Immature natural killer cell (primary cell): ENCODE measurements at regions not wholly inside any gene's neighbourhood (a gene's known extent, or its start where the extent isn't known, plus 50 kb on each side); places are given as distances from the start of the nearest gene placed in this dataset.
A peak's percentile ranks its signal among the peaks of the same experiment; 100 is the strongest.

Experiments used
- DNase-seq, 3 donors: peaks; one replicate each; pipeline ENCODE4 v3.0.0; 2022; ENCODE audit warnings: mixed read lengths in 1 of 3
- H3K27ac Mint-ChIP-seq, 6 donors: one replicate each; pipeline ENCODE4 v1.8.0; 2020; ENCODE audit warnings: mixed read lengths in 6 of 6, mild to moderate bottlenecking in 5 of 6, inconsistent platforms in 4 of 6, moderate library complexity in 3 of 6
- H3K27me3 Mint-ChIP-seq, 3 donors: one replicate each; pipeline ENCODE4 v1.8.0; 2020 to 2021; ENCODE audit warnings: low read depth in 3 of 3, mild to moderate bottlenecking in 3 of 3, mixed read lengths in 3 of 3, moderate library complexity in 3 of 3, inconsistent platforms in 1 of 3
- H3K36me3 Mint-ChIP-seq, 3 donors: one replicate each; pipeline ENCODE4 v1.8.0; 2020; ENCODE audit warnings: mixed read lengths in 3 of 3, inconsistent platforms in 2 of 3, mild to moderate bottlenecking in 2 of 3
- H3K4me1 Mint-ChIP-seq, 2 donors: one replicate each; pipeline ENCODE4 v1.8.0; 2020; ENCODE audit warnings: inconsistent platforms in 2 of 2, mild to moderate bottlenecking in 2 of 2, mixed read lengths in 2 of 2, moderate library complexity in 1 of 2
- H3K4me3 Mint-ChIP-seq, 5 donors: one replicate each; pipeline ENCODE4 v1.8.0; 2020; ENCODE audit warnings: mild to moderate bottlenecking in 5 of 5, mixed read lengths in 5 of 5, inconsistent platforms in 3 of 5, moderate library complexity in 3 of 5
- H3K9me3 Mint-ChIP-seq, 6 donors: one replicate each; pipeline ENCODE4 v1.8.0; 2020; ENCODE audit warnings: mild to moderate bottlenecking in 6 of 6, mixed read lengths in 6 of 6, inconsistent platforms in 4 of 6, moderate library complexity in 3 of 6

DNA sequence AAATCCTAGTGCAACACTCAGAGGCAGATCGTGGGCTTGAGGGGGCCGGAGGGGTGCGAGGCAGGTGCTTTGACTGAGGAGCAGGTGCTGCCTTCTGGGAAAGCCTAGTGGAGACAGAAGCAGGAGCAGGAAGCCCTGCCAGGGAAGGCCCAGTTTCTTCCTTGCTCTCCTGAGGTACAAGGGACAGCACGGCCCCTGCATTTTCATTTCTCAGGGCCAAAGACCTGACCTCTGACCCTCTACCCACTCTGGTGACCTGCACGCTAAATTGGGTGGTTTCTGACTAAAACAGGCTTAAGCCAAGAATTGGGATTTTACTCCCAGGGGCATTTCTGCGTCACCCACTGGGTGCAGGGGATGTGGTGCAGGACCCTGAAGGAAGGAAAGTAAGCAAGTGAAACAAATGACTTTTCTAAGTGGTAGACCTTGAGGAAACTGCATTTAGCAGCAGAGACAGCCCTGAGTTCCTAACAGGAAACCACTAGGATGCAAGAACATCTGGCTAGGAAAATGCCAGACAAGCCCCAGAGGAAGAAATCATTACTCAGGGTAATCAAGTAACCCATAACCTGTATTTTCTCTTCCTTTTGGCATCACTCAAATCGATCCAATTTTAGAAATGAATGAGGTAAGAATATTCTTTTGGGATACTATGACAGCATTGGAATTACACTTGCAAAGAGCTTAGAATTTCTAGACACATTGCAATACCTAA lies 141.7 kb downstream of the CD164 start:
- Mint-ChIP-seq H3K36me3 (peaks cover 0 to 14% (median 0%) of the 10 kb centered on the region in 3 donors), H3K4me3 (no peak overlapping the region), H3K27ac (peak overlapping the region in 1 of 6 donors; percentile 42), H3K4me1 (peaks cover 38 to 50% of the 10 kb centered on the region in 2 donors), H3K9me3 (peaks cover 0 to 1% (median 0%) of the 10 kb centered on the region in 6 donors), H3K27me3 (no peaks in the 10 kb centered on the region)
- no peak for DNase-seq

DNA sequence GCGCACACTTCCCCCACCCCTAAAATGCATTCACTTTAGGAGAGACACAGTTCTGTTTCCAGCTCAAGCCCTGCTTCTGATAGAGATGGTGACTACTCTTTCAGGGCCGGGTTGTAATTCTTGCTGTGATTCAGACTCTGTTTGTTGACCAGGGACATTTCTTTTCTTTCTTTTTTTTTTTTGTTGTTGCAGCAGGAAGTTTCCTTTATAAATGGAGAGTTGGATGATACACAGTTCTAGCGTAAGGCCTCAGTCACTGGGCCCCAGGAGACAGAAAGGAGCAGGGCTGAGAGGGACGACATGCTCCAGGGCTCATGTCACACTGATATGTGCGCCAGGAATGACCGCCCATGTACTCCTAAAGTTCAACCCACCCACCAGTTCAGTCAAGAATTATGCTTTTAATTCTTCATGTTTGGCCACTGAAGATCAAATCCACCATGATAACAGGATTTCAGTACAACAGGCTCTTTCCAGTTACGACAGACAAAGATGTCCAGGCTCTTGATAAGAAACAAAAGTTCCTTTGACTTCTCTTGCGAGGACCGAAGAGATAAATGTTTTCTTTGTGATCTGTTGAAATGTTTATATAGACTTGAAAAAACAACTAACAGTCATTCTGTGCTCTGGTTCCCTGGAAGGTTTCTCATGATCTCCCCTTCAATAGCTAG lies 142.5 kb downstream of the CD164 start:
- H3K4me3 Mint-ChIP-seq, result no peak overlapping the region
- peak overlapping the region in 3 of 6 donors; percentile 26 to 44 (median 42) for H3K27ac Mint-ChIP-seq
- H3K4me1 Mint-ChIP-seq, result peaks cover 41 to 50% of the 10 kb centered on the region in 2 donors
- H3K36me3 Mint-ChIP-seq, result peaks cover 0 to 17% (median 0%) of the 10 kb centered on the region in 3 donors
- peaks cover 0 to 3% (median 0%) of the 10 kb centered on the region in 6 donors for H3K9me3 Mint-ChIP-seq
- no peak for DNase-seq
- H3K27me3 Mint-ChIP-seq, result no peaks in the 10 kb centered on the region

- Mint-ChIP-seq H3K27ac (peak overlapping the region in 3 of 6 donors; percentile 34 to 44 (median 42)), H3K27me3 (no peaks in the 10 kb centered on the region), H3K9me3 (peaks cover 0 to 6% (median 0%) of the 10 kb centered on the region in 6 donors), H3K4me1 (peaks cover 41 to 50% of the 10 kb centered on the region in 2 donors), H3K36me3 (peaks cover 0 to 21% (median 4%) of the 10 kb centered on the region in 3 donors), H3K4me3 (no peak overlapping the region)
- no peak for DNase-seq
These were observed 143.1 kb downstream of the CD164 start for GRCh38 chr6:109239160-109239559.

- no peak for DNase-seq
- peaks cover 0 to 6% (median 0%) of the 10 kb centered on the region in 6 donors for H3K9me3 Mint-ChIP-seq
- H3K4me1 Mint-ChIP-seq, result peaks cover 41 to 46% of the 10 kb centered on the region in 2 donors
- no peak overlapping the region for H3K4me3 Mint-ChIP-seq
- H3K27ac Mint-ChIP-seq, result peak overlapping the region in 4 of 6 donors; percentile 14 to 44 (median 38)
- peaks cover 0 to 18% (median 4%) of the 10 kb centered on the region in 3 donors for H3K36me3 Mint-ChIP-seq
- H3K27me3 Mint-ChIP-seq, result no peaks in the 10 kb centered on the region
These were observed 143.1 kb downstream of the CEP57L1 start for GRCh38 chr6:109238396-109238795.

DNA sequence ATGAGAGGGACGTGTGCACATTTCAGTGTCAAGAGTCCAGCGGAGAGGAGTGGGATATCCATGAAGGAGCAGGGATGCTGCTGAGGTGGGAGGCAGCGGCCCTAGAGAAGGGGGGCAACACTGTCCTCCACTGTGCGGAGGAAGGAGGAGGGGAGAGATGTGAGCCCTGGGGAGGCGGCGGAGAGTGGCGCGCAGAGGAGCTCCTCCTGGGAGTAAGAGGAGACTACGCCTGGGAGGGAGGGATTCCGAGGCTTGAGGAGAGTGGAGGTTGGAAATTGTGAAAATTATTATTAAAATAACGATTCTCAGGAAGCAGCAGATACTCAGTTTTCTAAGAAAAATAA lies 142.7 kb downstream of the CEP57L1 start:
- Mint-ChIP-seq H3K4me3 (peak overlapping the region in 3 of 5 donors; percentile 74 to 77 (median 74)), H3K27me3 (no peaks in the 10 kb centered on the region), H3K9me3 (peaks cover 0 to 6% (median 0%) of the 10 kb centered on the region in 6 donors), H3K27ac (peak overlapping the region; percentile 73 to 91 (median 86)), H3K4me1 (peaks cover 41 to 44% of the 10 kb centered on the region in 2 donors), H3K36me3 (peaks cover 0 to 17% (median 4%) of the 10 kb centered on the region in 3 donors)
- no peak for DNase-seq

DNA sequence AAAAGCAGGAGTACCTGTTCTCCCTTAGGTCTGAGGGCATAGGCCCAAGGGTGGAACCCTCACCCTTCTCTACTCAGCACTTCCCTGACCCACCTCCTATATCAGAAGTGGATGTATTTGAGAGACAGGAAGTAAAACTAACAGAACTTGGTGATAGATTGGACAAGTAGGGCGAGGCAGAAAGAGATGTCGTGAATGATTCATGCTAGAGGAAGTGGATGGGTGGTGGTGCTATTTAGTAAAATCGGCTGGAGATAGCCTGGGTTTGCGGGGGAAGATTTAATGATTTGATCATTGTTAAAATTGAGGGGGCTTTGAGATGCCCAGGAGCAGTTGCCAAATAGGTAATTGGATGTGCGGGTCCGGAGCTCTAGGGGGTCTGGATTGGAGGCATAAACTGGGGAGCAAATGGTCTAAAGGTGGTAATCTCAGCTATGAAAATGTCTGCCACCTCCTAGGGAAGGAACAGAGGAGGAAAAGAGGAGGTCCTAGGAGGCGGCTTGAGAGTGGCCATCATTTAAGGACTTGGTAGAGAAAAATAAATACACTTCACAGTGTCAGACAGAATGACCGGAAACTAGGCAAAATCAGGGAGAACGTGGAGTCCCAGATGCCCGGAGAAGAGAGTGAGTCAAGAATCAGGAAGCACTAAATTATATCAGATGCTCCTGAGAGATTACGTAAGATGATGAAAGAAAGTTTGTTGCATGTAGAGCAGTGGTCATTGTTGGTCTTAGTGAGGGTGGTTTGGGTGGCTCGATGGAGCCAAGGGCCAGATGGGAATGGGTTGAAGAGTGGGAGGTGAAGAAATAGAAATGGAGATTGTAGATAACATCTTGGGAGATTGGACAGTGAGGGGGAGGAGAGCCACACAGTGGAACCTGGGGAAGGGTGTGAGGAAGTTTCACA lies 142.0 kb downstream of the CEP57L1 start:
- Mint-ChIP-seq H3K27me3 (no peaks in the 10 kb centered on the region), H3K27ac (peak overlapping the region; percentile 73 to 91 (median 86)), H3K9me3 (peaks cover 0 to 6% (median 0%) of the 10 kb centered on the region in 6 donors), H3K36me3 (peaks cover 0 to 17% (median 4%) of the 10 kb centered on the region in 3 donors), H3K4me3 (peak overlapping the region; percentile 41 to 77 (median 74)), H3K4me1 (peaks cover 41 to 44% of the 10 kb centered on the region in 2 donors)
- peak; percentile 52 to 53 (median 53) for DNase-seq

GRCh38 chr6:109236115-109237076 lies 141.1 kb downstream of the CEP57L1 start:
- Mint-ChIP-seq H3K36me3 (peaks cover 0 to 18% (median 4%) of the 10 kb centered on the region in 3 donors), H3K4me1 (peaks cover 41 to 44% of the 10 kb centered on the region in 2 donors), H3K9me3 (peaks cover 0 to 6% (median 0%) of the 10 kb centered on the region in 6 donors), H3K4me3 (peak overlapping the region; percentile 68 to 77 (median 74)), H3K27me3 (no peaks in the 10 kb centered on the region), H3K27ac (peak overlapping the region; percentile 73 to 91 (median 86))
- peak; percentile 29 to 40 (median 40) for DNase-seq

DNA sequence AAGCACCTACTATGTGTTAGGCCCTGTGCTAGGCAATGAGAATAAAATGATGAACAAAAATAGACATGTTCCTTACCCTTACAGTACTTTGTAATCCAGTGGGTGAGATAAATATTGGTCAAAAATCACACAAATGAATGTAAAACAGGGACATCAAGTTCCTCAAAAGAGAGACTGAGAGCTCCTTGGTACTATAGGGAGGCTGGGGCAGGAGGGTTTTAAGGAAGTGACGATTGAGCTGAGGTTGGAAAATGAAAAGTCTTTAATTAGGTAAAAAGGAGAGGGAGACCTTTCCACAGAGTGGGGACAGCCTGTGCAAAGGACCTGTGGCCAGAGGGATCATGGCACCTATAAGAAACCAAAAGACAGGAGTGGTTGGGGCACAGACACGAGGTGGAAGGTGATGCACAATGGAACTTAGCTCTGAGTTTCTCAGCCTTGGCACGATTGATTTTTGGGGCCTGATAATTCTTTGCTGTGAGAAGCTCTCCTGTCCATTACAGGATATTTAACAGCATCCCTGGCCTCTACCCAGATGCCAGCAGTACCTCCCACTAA lies 140.3 kb downstream of the CEP57L1 start:
- peaks cover 0 to 6% (median 0%) of the 10 kb centered on the region in 6 donors for H3K9me3 Mint-ChIP-seq
- H3K27ac Mint-ChIP-seq, result peak overlapping the region; percentile 73 to 91 (median 86)
- H3K36me3 Mint-ChIP-seq, result peaks cover 0 to 24% (median 4%) of the 10 kb centered on the region in 3 donors
- peak overlapping the region in 1 of 5 donors; percentile 69 for H3K4me3 Mint-ChIP-seq
- no peaks in the 10 kb centered on the region for H3K27me3 Mint-ChIP-seq
- H3K4me1 Mint-ChIP-seq, result peaks cover 41 to 44% of the 10 kb centered on the region in 2 donors
- no peak for DNase-seq

GRCh38 chr6:109230453-109230852 lies 135.1 kb downstream of the CEP57L1 start:
- no peak for DNase-seq
- H3K27ac Mint-ChIP-seq, result no peak overlapping the region
- peaks cover 0 to 15% (median 4%) of the 10 kb centered on the region in 3 donors for H3K36me3 Mint-ChIP-seq
- H3K4me1 Mint-ChIP-seq, result peaks cover 0 to 2% of the 10 kb centered on the region in 2 donors
- H3K27me3 Mint-ChIP-seq, result no peaks in the 10 kb centered on the region
- no peak overlapping the region for H3K4me3 Mint-ChIP-seq
- H3K9me3 Mint-ChIP-seq, result peaks cover 0 to 6% (median 0%) of the 10 kb centered on the region in 6 donors

- Mint-ChIP-seq H3K27me3 (no peaks in the 10 kb centered on the region), H3K4me1 (peaks cover 0 to 7% of the 10 kb centered on the region in 2 donors), H3K4me3 (no peak overlapping the region), H3K27ac (no peak overlapping the region), H3K9me3 (peaks cover 0 to under 1% (median 0%) of the 10 kb centered on the region in 6 donors), H3K36me3 (peaks cover 0 to 10% (median 2%) of the 10 kb centered on the region in 3 donors)
- no peak for DNase-seq
These were observed 134.2 kb downstream of the CEP57L1 start for GRCh38 chr6:109229536-109229935.

- Mint-ChIP-seq H3K4me3 (no peak overlapping the region), H3K4me1 (peaks cover 5 to 22% of the 10 kb centered on the region in 2 donors), H3K27ac (peak overlapping the region in 1 of 6 donors; percentile 23), H3K27me3 (no peaks in the 10 kb centered on the region), H3K36me3 (peaks cover 0 to 8% (median 0%) of the 10 kb centered on the region in 3 donors), H3K9me3 (no peaks in the 10 kb centered on the region)
- DNase-seq, result no peak
These were observed 132.3 kb downstream of the CEP57L1 start for GRCh38 chr6:109227646-109228045.

GRCh38 chr6:109226353-109226752 lies 131.0 kb downstream of the CEP57L1 start:
- no peak overlapping the region for H3K27ac Mint-ChIP-seq
- no peak overlapping the region for H3K4me3 Mint-ChIP-seq
- DNase-seq, result no peak
- no peaks in the 10 kb centered on the region for H3K27me3 Mint-ChIP-seq
- H3K36me3 Mint-ChIP-seq, result peaks cover 0 to 6% (median 0%) of the 10 kb centered on the region in 3 donors
- peaks cover 15 to 35% of the 10 kb centered on the region in 2 donors for H3K4me1 Mint-ChIP-seq
- H3K9me3 Mint-ChIP-seq, result no peaks in the 10 kb centered on the region
